ENCODE measurements at regions not wholly inside any gene's neighbourhood (a gene's known extent, or its start where the extent isn't known, plus 50 kb on each side); places are given as distances from the start of the nearest gene placed in this dataset.

DNA sequence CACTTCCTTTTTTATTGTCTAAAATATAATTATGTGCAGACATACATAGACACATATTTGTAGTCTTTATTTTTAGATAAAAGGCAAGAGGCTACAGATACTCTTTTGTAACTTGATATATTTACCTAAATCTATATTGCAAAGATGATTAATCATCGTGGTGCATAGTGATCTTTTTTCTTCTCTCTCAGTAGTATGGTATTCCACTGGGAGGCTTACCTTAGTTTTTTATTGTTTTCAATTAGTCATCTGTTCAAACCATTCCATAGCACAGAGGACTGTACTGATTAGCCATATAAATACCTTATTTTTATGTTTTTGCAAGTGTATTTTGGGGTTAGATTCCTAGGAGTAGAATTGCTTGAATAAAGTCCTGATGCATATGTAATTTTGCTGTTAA is 619.7 kb downstream of the GRXCR1 start:
- H3K79me2 ChIP-seq (ENCODE audit: control insufficient read depth, insufficient read depth, low read length) = no peaks in the 10 kb centered on the region
- dilution Hi-C loops (cut with MboI; ENCODE audit: extremely low pct_ligation_motif_present, low sequenced_read_pairs) (no loop called here), intact Hi-C loops (cut with micrococcal nuclease) (no loop called here)
- ChIA-PET POLR2A (no interaction called here), CTCF (no interaction called here)
- DNase-seq (ENCODE audit: low read depth, low spot score) (no peak), FAIRE-seq (no peak)
- no peak overlapping the region for H3K4me2 ChIP-seq (ENCODE audit: insufficient read depth, low read length)
- H3K27me3 ChIP-seq (ENCODE audit: control insufficient read depth in 2 of 2, insufficient read depth in 2 of 2, low read length in 2 of 2) = no peaks in the 10 kb centered on the region
- BruUV-seq (replicated peaks) = no TSS peak
- H3K27ac ChIP-seq (ENCODE audit: insufficient read depth, low read depth, low read length) = no peak overlapping the region
- TF ChIP-seq FOS (IDR thresholded peaks at IDR 0.05; ENCODE audit: borderline replicate concordance, insufficient read depth, low read length) (no peak), GATA2 (IDR thresholded peaks at IDR 0.05; ENCODE audit: insufficient read depth, insufficient read length, low read depth, low read length) (no peak), MYC (IDR thresholded peaks at IDR 0.05; ENCODE audit: low read depth, low read length) (no peak), POLR2AphosphoS5 (IDR thresholded peaks at IDR 0.05; ENCODE audit: insufficient read depth, low read depth, low read length) (no peak), POLR2A (IDR thresholded peaks at IDR 0.05; ENCODE audit: low read depth, low read length) (no peak), JUN (IDR thresholded peaks at IDR 0.05; ENCODE audit: borderline replicate concordance, insufficient read depth, insufficient read length, low read depth) (no peak), EZH2 (IDR thresholded peaks at IDR 0.05; ENCODE audit: borderline replicate concordance, low read depth, low read length, severe bottlenecking) (no peak)
- TF ChIP-seq, protein P1, sequence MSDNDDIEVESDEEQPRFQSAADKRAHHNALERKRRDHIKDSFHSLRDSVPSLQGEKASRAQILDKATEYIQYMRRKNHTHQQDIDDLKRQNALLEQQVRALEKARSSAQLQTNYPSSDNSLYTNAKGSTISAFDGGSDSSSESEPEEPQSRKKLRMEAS (IDR thresholded peaks at IDR 0.05; ENCODE audit: insufficient read depth, insufficient read length) = no peak
- TF ChIP-seq, protein P2, sequence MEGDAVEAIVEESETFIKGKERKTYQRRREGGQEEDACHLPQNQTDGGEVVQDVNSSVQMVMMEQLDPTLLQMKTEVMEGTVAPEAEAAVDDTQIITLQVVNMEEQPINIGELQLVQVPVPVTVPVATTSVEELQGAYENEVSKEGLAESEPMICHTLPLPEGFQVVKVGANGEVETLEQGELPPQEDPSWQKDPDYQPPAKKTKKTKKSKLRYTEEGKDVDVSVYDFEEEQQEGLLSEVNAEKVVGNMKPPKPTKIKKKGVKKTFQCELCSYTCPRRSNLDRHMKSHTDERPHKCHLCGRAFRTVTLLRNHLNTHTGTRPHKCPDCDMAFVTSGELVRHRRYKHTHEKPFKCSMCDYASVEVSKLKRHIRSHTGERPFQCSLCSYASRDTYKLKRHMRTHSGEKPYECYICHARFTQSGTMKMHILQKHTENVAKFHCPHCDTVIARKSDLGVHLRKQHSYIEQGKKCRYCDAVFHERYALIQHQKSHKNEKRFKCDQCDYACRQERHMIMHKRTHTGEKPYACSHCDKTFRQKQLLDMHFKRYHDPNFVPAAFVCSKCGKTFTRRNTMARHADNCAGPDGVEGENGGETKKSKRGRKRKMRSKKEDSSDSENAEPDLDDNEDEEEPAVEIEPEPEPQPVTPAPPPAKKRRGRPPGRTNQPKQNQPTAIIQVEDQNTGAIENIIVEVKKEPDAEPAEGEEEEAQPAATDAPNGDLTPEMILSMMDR (IDR thresholded peaks at IDR 0.05; ENCODE audit: extremely low read depth in 1 of 2, insufficient read depth in 1 of 2, low read depth in 1 of 2, low read length in 2 of 2) = no peak
- H4K20me1 ChIP-seq (replicated peaks; ENCODE audit: control insufficient read depth, extremely low read depth, insufficient read depth, low read length) = no peaks in the 10 kb centered on the region
- no peak overlapping the region for H3K4me3 ChIP-seq (replicated peaks in 1 of 3; ENCODE audit: insufficient read depth in 1 of 3, low read depth in 1 of 3, low read length in 3 of 3)
- H3K9me1 ChIP-seq (replicated peaks; ENCODE audit: control insufficient read depth, extremely low read depth, insufficient read depth, low read length) = no peaks in the 10 kb centered on the region
- H3K9ac ChIP-seq (replicated peaks; ENCODE audit: extremely low read depth, insufficient read depth, low read length) = no peak overlapping the region
- no peaks in the 10 kb centered on the region for H3K36me3 ChIP-seq (ENCODE audit: control insufficient read depth in 2 of 2, extremely low read depth in 1 of 2, insufficient read depth in 2 of 2, low read length in 2 of 2)
- H2AFZ ChIP-seq (ENCODE audit: low read depth, low read length) = no peak overlapping the region
- H3K9me3 ChIP-seq (replicated peaks; ENCODE audit: control insufficient read depth, insufficient read depth, low read length) = no peaks in the 10 kb centered on the region
- no peaks in the 10 kb centered on the region for H3K4me1 ChIP-seq (ENCODE audit: control insufficient read depth, extremely low read depth, insufficient read depth, low read length)
